ENCODE measurements at regions not wholly inside any gene's neighbourhood (a gene's known extent, or its start where the extent isn't known, plus 50 kb on each side); places are given as distances from the start of the nearest gene placed in this dataset.

- TF ChIP-seq PATZ1 (CRISPR knock-in tag; IDR thresholded peaks at IDR 0.05; ENCODE audit: borderline replicate concordance) (no peak), ZFP30 (CRISPR knock-in tag; IDR thresholded peaks at IDR 0.05) (no peak)
Observed at GRCh38 chr6:14489445-14489844, 371.9 kb downstream of the CD83 start.
